GM21381 (cell line): ENCODE measurements at regions not wholly inside any gene's neighbourhood (a gene's known extent, or its start where the extent isn't known, plus 50 kb on each side); places are given as distances from the start of the nearest gene placed in this dataset.
"Not testable (repeated sequence)": the region's sequence is repeated elsewhere in the genome, so short reads cannot be mapped to it uniquely, and the experiment has no call there.

Experiments used
- ATAC-seq: cut with Tn5 transposase; IDR thresholded peaks from one replicate; pipeline ENCODE4 v1.9.1; 2021; ENCODE audit warnings: mild to moderate bottlenecking, moderate library complexity; ENCODE audit not compliant: unreplicated experiment

DNA sequence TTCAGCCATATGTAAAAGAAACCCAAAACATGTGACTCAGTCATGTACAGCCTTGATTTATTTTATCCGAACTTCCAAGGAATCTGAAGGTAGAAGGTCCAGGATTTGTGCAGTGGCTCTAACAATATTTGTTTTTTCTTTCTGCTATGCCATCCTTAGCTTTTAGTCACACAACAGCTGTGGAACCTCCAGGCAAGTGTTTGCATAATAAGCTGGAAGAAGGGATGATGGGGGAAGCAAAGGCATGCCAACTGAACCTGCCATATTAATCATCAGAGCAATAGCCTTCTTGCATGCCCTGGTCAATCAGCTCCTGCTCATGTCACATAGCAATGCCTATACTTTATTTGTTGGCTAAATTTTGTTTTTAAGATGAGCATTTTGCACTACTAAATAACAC, 444.7 kb upstream of the ARPP21 start:
- no peak for ATAC-seq

DNA sequence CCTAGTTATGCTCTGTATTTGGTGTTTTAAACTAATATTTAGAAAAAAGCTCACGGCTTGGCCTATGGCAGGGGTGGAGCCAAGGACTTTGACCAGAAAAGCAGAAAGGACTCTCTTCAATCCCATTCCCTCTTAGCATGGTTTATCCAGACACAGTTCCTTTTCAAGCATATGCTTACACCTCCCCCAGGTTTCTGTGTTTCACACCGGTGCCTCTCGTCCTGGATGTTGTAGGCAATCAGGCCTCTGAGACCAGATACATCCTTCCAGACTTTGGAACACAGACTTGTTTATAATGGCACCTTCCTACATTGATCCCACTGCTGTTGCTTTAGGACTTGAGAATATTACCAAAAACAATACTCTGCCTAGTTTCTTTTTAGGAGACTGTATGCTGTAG, 440.5 kb upstream of the ARPP21 start:
- ATAC-seq: no peak

- no peak for ATAC-seq
Observed at GRCh38 chr3:35200056-35200455, 439.3 kb upstream of the ARPP21 start.

- ATAC-seq: no peak
Observed at GRCh38 chr3:35201211-35201610, 438.1 kb upstream of the ARPP21 start.

DNA sequence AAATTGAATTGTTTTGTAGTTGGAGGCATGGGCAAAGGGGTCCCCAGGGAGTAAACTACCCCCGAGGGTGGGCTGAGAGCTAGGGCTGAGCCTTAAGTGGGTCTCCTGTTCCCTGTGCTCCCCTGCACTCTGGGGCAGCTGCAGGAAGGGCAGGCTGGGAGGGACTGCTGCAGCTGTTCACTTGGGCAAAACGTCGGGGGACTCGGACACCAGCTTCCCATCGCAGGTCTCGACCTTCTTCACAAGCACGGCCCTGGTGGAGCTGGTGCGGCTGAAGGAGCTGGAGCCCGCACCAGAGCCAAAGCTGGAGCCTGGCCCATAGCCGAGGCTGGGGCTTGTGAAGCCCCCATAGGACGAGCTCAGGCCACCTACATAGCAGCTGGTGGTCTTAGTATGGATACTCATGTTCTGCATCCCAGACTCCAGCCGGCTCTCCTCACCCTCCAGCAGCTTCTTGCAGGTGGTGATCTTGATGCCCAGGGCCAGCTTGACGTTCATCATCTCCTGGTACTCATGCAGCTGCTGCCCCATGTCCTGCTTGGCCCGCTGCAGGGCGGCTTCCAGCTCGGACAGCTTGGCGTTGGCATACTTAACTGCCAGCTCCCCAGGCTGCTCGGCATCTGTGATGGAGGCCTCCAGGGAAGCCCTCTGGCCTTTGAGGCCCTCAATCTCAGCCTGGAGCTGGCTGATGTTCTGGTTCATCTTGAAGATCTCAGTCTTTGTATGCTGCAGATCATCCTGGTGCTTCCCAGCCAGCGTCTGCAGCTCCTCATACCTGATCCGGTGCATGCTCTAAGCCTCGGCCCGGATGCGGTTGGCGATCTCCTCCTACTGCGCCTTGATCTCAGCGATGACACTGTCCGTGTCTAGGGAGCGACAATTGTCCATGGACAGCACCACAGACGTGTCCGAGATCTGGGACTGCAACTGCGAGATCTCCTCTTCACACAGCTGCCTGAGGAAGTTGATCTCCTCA, 423.5 kb upstream of the ARPP21 start:
- no peak for ATAC-seq

- ATAC-seq: no peak
Observed at GRCh38 chr3:35216501-35217266, 422.6 kb upstream of the ARPP21 start.

GRCh38 chr3:35223632-35224394, 415.5 kb upstream of the ARPP21 start:
- ATAC-seq: no peak

DNA sequence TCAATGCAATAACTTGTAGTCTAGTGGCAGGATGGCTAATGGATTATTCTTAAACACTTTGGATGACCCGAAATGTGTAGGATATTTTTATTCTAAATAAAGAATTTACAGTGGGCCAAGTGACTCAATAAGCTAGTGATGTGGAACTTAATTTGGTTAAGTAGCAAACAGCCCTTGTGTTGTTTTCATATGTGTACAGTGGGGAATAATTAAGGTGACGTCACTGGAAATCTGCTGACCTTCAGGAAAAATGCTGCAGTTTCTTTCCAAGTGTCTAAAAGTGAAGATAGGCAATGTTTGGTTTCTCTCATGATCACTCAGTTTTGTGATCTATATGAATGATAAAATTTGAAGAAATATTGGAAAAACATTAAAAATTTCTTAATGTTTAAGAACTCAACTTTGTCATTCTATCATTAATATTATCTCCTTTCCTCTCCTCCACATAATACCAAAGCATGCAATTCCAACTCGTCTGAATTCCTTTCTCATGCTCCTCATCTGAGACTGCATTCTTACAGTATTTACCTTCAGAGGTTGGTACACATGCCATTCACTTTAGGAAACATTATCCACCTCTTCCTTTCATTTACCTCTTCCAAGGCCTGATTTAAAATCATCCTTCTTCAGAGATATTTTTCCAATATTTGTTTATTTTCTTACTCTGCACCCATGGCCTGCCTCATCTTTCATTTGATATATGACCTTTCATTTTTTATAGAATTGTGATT, 414.6 kb upstream of the ARPP21 start:
- no peak for ATAC-seq

DNA sequence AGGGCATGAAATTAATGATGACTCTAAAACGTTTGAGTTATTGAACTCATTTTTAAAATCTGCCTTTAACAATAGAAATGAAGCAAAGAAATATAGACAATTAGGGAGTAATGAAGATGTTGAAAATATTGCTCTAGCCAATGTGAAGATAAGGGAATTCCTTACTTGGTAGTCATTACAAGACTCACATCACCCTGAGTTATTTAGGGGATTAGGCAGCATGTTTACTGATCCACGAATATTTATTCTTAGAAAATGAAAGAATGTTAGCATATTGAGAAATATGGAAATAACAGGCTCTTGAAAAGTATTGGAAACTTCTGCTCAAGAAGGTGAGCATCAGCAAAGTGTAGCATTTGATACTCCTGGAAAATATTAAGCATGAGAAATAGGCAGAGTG, 398.1 kb upstream of the ARPP21 start:
- ATAC-seq: no peak

- ATAC-seq: no peak
Observed at GRCh38 chr3:35254917-35255316, 384.4 kb upstream of the ARPP21 start.

GRCh38 chr3:35257641-35258040, 381.7 kb upstream of the ARPP21 start:
- ATAC-seq: no peak

DNA sequence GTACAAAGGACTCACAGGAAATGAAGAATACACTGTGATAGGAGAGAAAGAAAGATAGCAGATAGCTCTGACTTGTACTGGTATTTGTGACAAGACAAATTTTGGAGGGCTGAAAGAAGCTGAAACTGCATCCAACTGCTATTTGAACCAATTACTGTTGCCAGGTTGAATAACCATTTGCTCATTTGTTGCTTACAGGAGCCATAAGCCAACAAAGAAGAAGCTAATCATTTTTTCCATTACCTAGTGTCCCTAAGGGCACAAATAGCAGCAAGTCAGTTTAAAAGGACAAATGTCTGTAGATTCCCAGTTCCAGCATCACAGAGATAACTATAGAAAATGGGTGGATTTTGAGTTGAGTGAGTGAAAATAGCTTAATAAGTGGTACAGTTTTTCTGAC, 376.9 kb upstream of the ARPP21 start:
- no peak for ATAC-seq

DNA sequence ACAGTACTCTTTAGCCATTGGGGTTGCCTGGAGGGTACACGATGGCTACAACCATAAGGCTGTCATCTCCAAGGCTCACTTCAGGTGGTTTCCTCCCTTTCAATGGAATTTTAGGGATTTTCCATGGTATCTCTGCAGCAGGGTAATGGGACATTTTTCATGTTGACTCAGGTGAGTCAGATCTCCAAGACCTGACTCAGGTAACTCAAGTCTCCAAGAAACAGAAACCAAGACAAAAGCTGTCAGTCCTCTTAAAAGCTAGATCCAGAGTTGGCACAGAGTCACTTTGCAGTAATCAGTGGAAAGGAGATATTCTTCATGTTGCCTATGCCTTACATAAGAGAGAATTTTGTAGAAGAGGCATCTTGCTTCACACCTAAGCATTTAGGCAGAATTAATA, 375.8 kb upstream of the ARPP21 start:
- ATAC-seq: no peak

- ATAC-seq: not testable (repeated sequence)
Observed at GRCh38 chr3:35266065-35266464, 373.3 kb upstream of the ARPP21 start.

- ATAC-seq: no peak
Observed at GRCh38 chr3:35275768-35276167, 363.6 kb upstream of the ARPP21 start.

- no peak for ATAC-seq
Observed at GRCh38 chr3:35276568-35276967, 362.8 kb upstream of the ARPP21 start.

DNA sequence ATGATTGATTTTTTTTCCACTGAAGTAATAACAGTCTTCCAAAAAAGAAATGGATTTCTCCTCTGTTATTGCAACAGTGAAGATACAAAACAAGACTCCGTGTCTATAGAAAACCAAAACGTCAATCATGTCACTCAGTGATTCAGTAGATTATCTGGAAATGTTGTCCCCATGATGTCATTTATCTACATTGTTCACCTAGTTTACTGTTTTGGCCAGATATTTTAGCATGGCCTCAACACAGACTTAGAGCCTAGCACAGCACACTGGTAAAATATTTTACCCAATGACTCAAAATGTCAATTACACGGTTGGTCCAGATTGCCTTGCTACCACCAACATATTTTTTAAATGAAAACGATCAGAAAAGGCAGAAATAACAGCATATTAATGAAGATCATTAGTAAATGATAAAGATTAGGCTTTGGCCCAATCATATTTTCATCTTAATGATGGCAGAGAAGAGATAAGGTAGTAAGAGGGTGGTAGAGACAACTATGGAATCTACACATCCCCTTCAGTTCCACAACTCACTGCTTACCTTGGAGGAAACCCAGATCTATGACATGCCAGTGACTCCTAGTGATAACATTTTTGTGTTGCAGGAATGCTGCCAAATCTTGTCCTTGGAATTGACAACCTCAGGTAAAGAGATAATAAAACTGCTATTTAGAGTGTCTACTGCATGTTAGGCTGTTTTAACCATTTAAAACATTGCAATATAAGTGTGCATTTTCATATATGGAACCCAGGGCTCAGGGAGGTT, 347.7 kb upstream of the ARPP21 start:
- ATAC-seq: no peak

GRCh38 chr3:35292568-35292967, 346.8 kb upstream of the ARPP21 start:
- no peak for ATAC-seq

DNA sequence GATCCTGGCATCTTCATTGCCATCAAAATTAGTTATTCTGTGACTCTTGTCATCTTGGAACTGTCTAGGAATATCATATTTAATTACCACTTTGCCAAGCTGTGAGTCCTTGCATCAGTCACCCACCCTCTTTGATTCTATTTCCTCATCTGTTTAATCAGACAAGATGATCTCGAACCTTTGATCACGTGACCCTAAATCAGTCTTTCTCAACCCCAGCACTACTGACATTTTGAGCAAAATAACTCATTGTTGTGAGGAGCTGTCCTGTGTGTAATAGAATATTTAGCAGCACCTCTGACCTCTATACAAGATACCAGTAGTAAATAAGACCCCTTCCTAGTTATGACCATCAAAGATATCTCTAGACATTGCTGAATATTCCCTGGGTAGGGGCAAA, 343.4 kb upstream of the ARPP21 start:
- ATAC-seq: no peak

- ATAC-seq: no peak
Observed at GRCh38 chr3:35296533-35296932, 342.8 kb upstream of the ARPP21 start.
